ENCODE measurements at regions not wholly inside any gene's neighbourhood (a gene's known extent, or its start where the extent isn't known, plus 50 kb on each side); places are given as distances from the start of the nearest gene placed in this dataset.

DNA sequence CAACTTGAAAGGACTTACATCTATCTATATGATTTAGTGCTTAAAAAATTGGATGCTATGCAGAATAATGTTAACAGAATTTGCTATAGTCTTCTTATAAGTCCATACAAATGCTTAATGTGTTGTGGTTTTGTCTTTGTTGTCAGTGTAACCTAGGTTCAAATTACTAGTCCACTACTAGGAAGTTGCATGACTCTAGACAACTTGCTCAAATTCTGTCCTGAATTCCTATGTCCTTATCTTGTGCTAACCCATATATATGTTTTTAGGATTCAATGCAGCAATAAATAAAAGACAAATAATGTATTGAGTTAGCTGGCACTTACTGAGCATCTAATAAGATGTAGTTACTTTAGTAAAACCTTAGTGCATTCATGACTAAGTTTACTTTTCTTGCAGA is 276.5 kb upstream of the KCNMB2 start:
- DNase-seq = no peak

DNA sequence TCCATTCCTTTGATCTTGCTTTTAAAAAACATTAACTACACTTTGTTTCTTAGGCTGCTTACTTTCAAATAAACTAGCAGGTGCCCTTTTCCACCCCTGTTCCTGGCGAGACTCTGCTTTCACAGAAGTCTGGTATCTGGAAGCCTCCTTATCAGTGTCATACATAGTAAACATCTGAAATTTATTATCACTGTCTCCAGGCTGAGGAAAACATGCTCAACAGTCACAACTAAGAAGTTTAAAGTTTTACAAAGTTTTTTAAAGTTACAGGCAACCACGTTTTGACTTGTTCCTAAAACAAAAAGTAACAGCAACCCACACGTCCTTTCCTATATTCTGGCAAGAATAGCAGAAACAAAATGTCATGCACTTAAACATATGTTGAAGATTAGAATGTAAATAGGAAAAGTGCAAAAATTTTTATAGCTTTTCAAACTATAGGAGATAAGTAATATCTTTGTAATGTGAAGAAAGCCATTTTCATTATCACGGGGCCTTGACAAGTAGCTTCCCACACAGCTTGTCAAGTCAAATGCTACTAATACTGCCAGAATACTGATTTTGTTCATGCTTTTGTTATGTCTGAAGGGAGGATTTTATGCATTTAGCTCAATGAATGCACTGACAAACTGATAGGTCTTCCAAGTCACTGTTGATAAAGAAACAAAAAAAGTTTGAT is 275.2 kb upstream of the KCNMB2 start:
- no peak for DNase-seq

DNA sequence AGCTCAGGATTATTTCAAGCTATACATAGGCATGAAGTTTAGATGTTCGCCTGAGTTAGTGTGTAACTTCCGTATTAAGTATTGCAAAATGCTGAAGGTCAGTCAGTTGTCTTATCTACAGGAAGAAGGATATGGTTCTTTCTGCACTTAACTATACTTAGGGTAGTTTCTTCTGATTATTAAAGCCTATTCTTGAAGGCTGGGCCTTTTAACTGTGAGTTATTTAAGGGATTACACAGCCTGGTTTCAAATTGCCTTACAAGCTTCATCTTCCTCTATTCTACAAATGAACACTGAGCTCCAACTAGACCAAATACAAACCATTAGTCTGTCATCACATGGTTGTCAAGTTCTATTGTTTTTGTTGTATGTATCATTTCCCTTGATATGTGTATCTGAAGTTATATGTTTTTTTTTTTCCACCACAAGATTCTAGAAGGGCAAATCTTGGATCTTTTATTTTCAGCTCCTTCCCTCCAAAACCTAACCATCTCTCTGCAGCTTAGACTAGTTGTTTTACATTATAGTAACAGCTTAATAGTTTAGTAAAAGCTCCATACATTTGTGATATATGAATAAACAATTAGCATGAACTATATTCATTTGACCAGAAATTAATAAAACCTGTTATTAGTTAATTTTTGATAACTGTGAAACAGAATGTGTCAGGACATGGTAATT is 272.9 kb upstream of the KCNMB2 start:
- DNase-seq = no peak

DNA sequence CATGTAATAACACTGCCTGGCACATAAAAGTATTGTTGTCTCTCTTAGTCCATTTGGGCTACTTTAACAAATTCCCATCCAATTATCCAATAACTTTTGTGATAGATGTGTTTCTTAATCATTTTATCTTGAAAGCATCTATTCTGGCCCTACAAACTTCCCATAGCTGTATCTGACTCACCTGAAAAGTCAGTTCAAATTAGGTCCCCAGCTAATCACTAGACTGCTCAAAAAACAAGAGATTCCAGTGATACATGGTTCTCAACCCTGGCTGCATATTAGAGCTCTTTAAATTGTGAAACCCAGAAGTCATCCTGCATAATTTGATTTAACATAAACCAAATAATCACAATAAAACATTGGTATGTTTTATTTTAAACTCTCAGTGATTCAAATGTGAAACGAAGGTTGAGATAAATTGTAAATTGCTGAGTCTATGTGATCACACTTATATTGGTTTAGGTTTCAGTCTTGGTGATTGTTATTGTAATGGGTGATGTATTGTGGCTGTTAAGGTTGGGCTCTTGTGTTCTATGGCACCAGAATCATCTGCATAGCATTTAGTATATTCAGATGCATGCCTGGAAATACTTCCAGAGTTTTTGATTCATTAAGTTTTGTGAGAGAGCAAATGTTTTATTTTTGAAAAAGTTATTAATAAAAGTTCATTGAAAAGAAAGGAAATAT is 268.9 kb upstream of the KCNMB2 start:
- DNase-seq = no peak

DNA sequence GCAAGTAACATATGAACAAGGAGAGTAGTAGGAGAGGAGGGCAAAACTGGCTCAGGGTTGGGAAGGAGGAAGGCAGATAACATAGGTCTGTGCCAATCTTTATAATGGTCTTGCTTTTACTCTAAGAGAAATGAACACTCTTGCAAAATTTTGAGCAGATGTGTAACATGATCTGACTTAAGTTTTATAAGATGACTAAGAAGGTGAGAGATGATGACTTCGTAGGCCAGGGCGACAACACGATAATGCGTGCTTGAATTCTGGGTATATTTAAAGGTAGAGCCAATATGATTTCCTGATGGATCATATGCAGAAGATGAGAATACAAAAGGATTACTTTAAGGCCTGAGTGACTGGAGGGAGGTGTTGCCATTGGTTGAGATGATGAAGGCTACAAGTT is 265.4 kb upstream of the KCNMB2 start:
- no peak for DNase-seq

GRCh38 chr3:178271740-178272387 is 264.4 kb upstream of the KCNMB2 start:
- DNase-seq = no peak

GRCh38 chr3:178272841-178273240 is 263.4 kb upstream of the KCNMB2 start:
- DNase-seq = no peak

DNA sequence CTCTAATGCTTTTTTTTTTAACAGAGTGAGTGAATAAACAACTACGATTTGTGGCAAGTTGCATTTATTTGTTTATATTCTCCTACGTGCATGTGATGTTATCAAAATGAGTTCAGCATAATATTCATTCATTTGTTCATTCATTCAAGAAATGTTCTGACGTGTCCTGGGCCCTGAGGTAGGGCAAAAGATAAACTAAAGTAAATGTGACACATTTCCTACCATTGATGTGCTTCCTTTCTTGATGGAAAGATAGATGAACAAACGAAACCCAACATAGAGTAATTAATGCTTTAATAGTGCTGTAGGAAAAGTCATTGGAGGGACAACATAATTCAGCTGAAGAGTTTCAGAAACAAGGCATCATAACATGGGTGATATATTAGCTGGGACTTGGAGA is 261.5 kb upstream of the KCNMB2 start:
- no peak for DNase-seq

DNA sequence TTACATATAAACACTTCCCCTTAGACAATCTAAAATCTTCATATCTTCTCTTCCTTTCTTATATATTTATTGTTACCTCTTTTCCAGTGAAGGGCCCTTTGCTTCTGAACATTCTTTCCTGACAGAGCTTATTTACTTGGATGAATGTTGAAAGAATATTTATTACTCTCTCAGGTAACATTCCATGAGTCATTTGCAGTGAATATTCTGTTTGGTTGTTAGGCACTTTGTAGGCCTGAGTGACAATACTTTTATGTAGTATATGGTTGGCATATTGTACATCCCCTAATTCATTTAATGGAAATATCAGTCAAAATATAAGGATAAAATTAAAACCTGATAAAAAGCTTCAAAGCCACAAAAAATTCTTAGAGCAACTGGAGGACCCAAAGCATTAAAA is 260.9 kb upstream of the KCNMB2 start:
- DNase-seq = no peak

DNA sequence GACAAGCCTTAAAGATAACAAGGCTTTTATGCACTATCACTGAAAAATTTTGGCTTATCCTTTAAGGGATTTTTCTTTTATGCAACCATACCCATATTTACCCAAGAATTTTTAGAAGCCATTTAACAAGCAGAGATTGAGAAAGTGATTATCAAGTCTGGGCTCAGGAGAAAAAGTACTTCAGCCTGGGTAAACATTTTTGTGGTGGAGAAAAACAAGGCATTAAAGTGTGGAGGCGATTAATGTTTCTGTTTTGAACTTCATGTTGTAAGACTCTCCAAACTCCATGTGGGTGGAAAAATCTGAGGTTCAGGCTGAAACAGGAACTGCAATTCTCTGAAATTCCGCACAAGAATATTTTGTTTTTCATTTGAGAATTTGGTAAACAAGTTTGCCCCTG is 260.4 kb upstream of the KCNMB2 start:
- DNase-seq = no peak

DNA sequence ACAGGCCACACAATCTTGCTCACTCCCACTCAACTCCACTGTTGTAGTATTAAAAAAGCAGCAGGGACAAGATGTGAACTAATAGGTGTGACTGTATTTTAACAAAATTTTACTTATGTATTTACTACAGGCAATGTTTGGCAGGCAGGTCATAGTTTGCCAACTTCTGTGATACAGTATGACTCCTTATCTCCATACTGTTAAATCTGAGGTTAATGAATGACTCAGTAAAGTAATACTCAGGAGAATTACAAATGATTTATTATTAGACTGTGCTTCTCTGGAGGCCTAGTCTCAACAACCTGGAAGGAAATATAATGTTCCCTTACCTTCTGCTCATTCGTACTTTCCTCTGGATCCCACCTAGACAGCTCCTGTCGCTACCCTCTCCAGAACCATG is 258.6 kb upstream of the KCNMB2 start:
- no peak for DNase-seq

DNA sequence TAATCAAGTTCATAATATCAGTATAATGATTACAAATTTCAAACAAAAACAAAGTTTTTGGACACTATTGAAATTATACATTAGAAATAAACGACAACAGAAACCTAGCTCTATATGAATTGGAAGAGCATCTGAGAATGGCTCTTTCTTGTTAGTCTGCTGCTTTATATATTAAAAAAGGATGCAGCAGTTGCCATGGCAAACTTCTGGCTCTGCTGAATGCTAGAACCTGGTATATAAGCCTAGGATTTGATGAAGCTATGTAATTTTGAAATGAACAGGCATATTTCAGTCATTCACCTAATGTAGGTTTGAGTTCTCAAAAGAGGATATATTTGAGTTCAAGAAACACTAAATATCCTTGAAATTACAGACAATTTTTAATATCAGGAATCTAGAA is 252.7 kb upstream of the KCNMB2 start:
- no peak for DNase-seq

DNA sequence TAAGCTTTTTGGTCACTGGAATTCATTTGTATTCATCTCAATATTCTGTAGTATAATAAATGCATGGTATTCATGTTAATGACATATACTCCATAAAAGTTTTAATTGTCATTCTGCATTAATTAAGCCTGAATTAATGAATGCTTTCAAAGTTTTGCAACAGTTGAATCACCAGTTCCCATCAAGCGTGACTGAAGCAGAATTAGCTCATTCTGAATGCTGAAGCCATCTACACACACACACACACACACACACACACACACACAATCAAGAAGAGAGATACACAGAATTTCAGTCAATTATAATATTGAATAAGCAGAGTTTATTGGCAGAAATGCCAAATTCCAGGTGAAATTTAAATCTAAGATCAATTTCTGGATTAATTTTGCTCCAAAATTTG is 252.1 kb upstream of the KCNMB2 start:
- no peak for DNase-seq

- DNase-seq = no peak
Measured at GRCh38 chr3:178288074-178288473, 248.2 kb upstream of the KCNMB2 start.

DNA sequence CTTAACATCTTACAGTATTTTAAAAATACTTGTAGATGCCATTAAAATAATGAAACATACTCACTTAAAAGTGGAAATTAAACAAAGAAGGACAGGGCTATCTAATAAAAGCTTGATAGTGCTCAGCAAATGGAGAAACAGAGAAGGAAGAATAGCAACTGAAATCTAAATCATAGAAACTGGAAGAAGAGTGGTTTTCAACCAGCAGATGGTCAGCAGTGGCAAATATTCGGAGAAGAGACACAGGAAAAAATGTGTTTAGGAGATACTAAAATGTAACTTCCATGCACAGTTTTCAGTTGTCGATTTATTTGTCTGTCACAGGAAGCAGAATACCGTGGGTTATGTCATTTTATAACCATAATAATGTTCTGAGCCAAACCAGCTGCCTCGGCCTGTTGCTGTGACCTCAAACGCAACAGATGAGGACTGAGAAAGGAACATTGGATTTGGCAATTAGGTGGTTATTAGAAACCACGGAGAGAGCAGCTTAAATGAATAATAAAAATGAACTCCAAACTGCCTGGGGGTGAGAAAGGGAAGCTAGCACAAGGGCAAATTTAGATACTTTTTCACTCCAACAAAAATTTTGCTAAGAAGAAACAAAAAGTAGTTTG is 246.6 kb upstream of the KCNMB2 start:
- DNase-seq = no peak

- no peak for DNase-seq
Measured at GRCh38 chr3:178291574-178292370, 244.5 kb upstream of the KCNMB2 start.

DNA sequence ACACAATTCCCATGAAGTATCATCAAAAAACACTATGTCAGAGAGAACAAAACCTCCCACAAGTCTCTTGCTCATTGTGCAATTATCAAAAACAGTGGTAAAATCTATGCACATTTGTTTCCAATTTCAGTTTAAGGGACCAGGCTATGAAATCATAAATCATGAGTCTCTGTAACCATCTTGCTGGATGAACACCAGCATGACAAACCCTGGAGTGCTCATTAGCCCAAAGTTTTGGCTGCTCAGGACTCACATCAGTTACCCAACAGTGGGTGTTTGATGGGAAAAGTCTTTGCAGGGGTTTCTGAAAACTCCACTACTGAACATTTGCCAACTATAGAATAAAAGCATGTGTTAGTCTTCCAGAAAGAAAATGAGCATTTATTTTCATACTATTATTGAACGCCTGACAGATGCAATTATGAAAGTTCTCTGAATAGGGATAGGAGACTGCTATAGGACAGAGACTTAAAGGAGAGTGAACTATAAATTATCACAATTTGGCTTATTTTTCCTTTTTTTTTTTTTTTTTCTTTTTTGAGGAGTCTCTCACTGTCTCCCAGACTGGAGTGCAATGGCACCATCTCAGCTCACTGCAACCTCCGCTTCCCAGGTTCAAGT is 240.8 kb upstream of the KCNMB2 start:
- DNase-seq = no peak

- no peak for DNase-seq
Measured at GRCh38 chr3:178297199-178297598, 239.0 kb upstream of the KCNMB2 start.

DNA sequence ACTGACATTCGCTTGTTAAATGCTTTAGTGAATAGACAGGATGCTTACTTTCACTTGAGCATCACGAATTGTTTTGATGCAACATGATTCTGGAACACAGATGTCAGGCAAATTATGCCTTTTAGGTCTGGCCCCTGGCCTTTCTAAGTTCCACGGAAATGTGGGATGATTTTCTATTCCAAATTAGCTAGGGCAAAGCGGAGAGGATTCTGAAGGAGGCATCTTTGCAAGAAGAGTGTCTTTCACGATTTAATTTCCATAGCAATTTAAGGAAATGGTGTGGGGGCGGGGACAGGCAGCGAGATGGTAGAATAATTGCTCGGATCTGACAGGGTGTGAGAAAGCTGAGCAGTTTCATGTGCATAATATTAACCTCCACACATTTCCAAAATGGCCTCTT is 238.5 kb upstream of the KCNMB2 start:
- no peak for DNase-seq

GRCh38 chr3:178300441-178300959 is 235.7 kb upstream of the KCNMB2 start:
- no peak for DNase-seq

All from NCI-H2029 (cell line).